Vagina (tissue), 2 donors: ENCODE measurements at regions not wholly inside any gene's neighbourhood (a gene's known extent, or its start where the extent isn't known, plus 50 kb on each side); places are given as distances from the start of the nearest gene placed in this dataset.
A peak's percentile ranks its signal among the peaks of the same experiment; 100 is the strongest.

ENCODE experiments used
- CTCF ChIP-seq, 3 experiments: fragments of 450-650 bp in 2 of 3; fragments of 200-600 bp in 1 of 3; sonication (generic) in 1 of 3; IDR thresholded peaks; one replicate each; pipeline ENCODE4 v1.5.1; 2017 to 2019; ENCODE audit warnings: antibody characterized with exemption in 3 of 3, mild to moderate bottlenecking in 2 of 3, moderate library complexity in 2 of 3
- POLR2A ChIP-seq, 2 donors: fragments of 450-650 bp; IDR thresholded peaks; one replicate each; pipeline ENCODE4 v1.6.1; 2017; ENCODE audit warnings: antibody characterized with exemption in 2 of 2, mild to moderate bottlenecking in 2 of 2, moderate library complexity in 2 of 2
- POLR2AphosphoS5 ChIP-seq, 2 donors: sonication (generic); formaldehyde crosslinking; IDR thresholded peaks; one replicate each; pipeline ENCODE4 v1.9.0; 2017; ENCODE audit warnings: antibody characterized with exemption in 2 of 2, mild to moderate bottlenecking in 2 of 2, low read depth in 1 of 2; ENCODE audit not compliant: insufficient read depth in 1 of 2

- TF ChIP-seq POLR2A (IDR thresholded peaks at IDR 0.05) (no peak), CTCF (IDR thresholded peaks at IDR 0.05) (peak; percentile 65 to 77 (median 67)), POLR2AphosphoS5 (IDR thresholded peaks at IDR 0.05; ENCODE audit: insufficient read depth in 1 of 2, low read depth in 1 of 2) (no peak)
Measured at GRCh38 chr2:176638167-176639015, 369.1 kb downstream of the MTX2 start.
